RWPE2 (cell line): ENCODE measurements at regions not wholly inside any gene's neighbourhood (a gene's known extent, or its start where the extent isn't known, plus 50 kb on each side); places are given as distances from the start of the nearest gene placed in this dataset.

Experiments
- ATAC-seq: fragments of 200-7000 bp; cut with Tn5 transposase; 3 replicates; pipeline ENCODE4 v1.9.1; 2021; ENCODE audit warnings: low read depth
- DNase-seq: peaks from one replicate; pipeline ENCODE4 v3.0.0-alpha.2; 2020; ENCODE audit warnings: low spot score
- H3K27ac ChIP-seq: fragments of 450-650 bp; 2 replicates; pipeline ENCODE4 v1.5.1; 2017; ENCODE audit warnings: mild to moderate bottlenecking; ENCODE audit not compliant: poor library complexity, severe bottlenecking
- H3K27me3 ChIP-seq: fragments of 250-450 bp; sonication (Bioruptor Pico); 2 replicates; pipeline ENCODE4 v1.5.1; 2021; ENCODE audit warnings: mild to moderate bottlenecking, moderate library complexity; ENCODE audit not compliant: insufficient read depth, poor library complexity, severe bottlenecking
- H3K36me3 ChIP-seq: fragments of 250-450 bp; sonication (Bioruptor Pico); 2 replicates; pipeline ENCODE4 v1.5.1; 2020; ENCODE audit warnings: low read depth, mild to moderate bottlenecking, moderate library complexity
- H3K4me1 ChIP-seq: fragments of 250-450 bp; sonication (Bioruptor Pico); 2 replicates; pipeline ENCODE4 v1.5.1; 2021; ENCODE audit warnings: mild to moderate bottlenecking, moderate library complexity; ENCODE audit not compliant: insufficient read depth, poor library complexity, severe bottlenecking
- H3K4me3 ChIP-seq: fragments of 250-450 bp; sonication (Bioruptor Pico); 2 replicates; pipeline ENCODE4 v1.5.1; 2021; ENCODE audit warnings: mild to moderate bottlenecking, moderate library complexity; ENCODE audit not compliant: severe bottlenecking
- H3K9me3 ChIP-seq: fragments of 250-450 bp; sonication (Bioruptor Pico); 2 replicates; pipeline ENCODE4 v1.5.1; 2021; ENCODE audit warnings: mild to moderate bottlenecking, moderate library complexity; ENCODE audit not compliant: severe bottlenecking
- CTCF ChIP-seq: fragments of 450-650 bp; IDR thresholded peaks from one replicate; pipeline ENCODE4 v1.5.1; 2017; ENCODE audit warnings: mild to moderate bottlenecking, moderate library complexity; ENCODE audit not compliant: poor library complexity, severe bottlenecking

- Histone ChIP-seq H3K27me3 (no peaks in the 10 kb centered on the region), H3K4me3 (no peak overlapping the region), H3K4me1 (no peaks in the 10 kb centered on the region), H3K36me3 (no peaks in the 10 kb centered on the region), H3K9me3 (no peaks in the 10 kb centered on the region), H3K27ac (no peak overlapping the region)
- ATAC-seq = peak; percentile 98
- DNase-seq = no peak
- TF ChIP-seq CTCF = no peak
Observed at GRCh38 chr11:87473174-87473573, 435.4 kb downstream of the TMEM135 start.

GRCh38 chr11:87466223-87466622, 428.5 kb downstream of the TMEM135 start:
- Histone ChIP-seq H3K4me1 (no peaks in the 10 kb centered on the region), H3K4me3 (no peak overlapping the region), H3K27me3 (no peaks in the 10 kb centered on the region), H3K27ac (no peak overlapping the region), H3K36me3 (no peaks in the 10 kb centered on the region), H3K9me3 (no peaks in the 10 kb centered on the region)
- ATAC-seq (no peak), DNase-seq (no peak)
- no peak for TF ChIP-seq CTCF

GRCh38 chr11:87465716-87466115, 428.0 kb downstream of the TMEM135 start:
- TF ChIP-seq CTCF = no peak
- Histone ChIP-seq H3K27ac (no peak overlapping the region), H3K36me3 (no peaks in the 10 kb centered on the region), H3K9me3 (no peaks in the 10 kb centered on the region), H3K27me3 (no peaks in the 10 kb centered on the region), H3K4me1 (no peaks in the 10 kb centered on the region), H3K4me3 (no peak overlapping the region)
- ATAC-seq (no peak), DNase-seq (no peak)

- Histone ChIP-seq H3K9me3 (no peaks in the 10 kb centered on the region), H3K4me1 (no peaks in the 10 kb centered on the region), H3K36me3 (no peaks in the 10 kb centered on the region)
Observed at GRCh38 chr11:87463486-87464102, 425.9 kb downstream of the TMEM135 start.

More at GRCh38 chr11:87463486-87464102, 425.9 kb downstream of the TMEM135 start:
- peak; percentile 57 for TF ChIP-seq CTCF
- no peak overlapping the region for H3K4me3 ChIP-seq
- ATAC-seq = peak; percentile 82
- no peaks in the 10 kb centered on the region for H3K27me3 ChIP-seq
- no peak overlapping the region for H3K27ac ChIP-seq
- no peak for DNase-seq
